Ascending aorta (tissue), 2 donors: ENCODE measurements at regions not wholly inside any gene's neighbourhood (a gene's known extent, or its start where the extent isn't known, plus 50 kb on each side); places are given as distances from the start of the nearest gene placed in this dataset.

Experiments
- DNase-seq, 2 donors: peaks; one replicate each; pipeline ENCODE4 v3.0.0-alpha.2; 2019; ENCODE audit warnings: low spot score in 2 of 2
- H3K27ac ChIP-seq, 2 donors: fragments of 200-600 bp; sonication (generic); one replicate each; pipeline ENCODE4 v1.5.1; 2016 to 2017; ENCODE audit warnings: mild to moderate bottlenecking in 1 of 2
- H3K27me3 ChIP-seq: fragments of 200-600 bp; sonication (generic); one replicate; pipeline ENCODE4 v1.5.1; 2017
- H3K36me3 ChIP-seq, 2 donors: fragments of 200-600 bp; sonication (generic); one replicate each; pipeline ENCODE4 v1.5.1; 2016
- H3K4me1 ChIP-seq, 2 donors: fragments of 200-600 bp; sonication (generic); one replicate each; pipeline ENCODE4 v1.5.1; 2016 to 2017; ENCODE audit warnings: mild to moderate bottlenecking in 1 of 2
- H3K4me3 ChIP-seq, 2 donors: fragments of 200-600 bp; sonication (generic); one replicate each; pipeline ENCODE4 v1.5.1; 2016 to 2017; ENCODE audit warnings: mild to moderate bottlenecking in 1 of 2
- H3K9me3 ChIP-seq, 2 donors: fragments of 200-600 bp; sonication (generic); one replicate each; pipeline ENCODE4 v1.5.1; 2016
- intact Hi-C: fragments of 100-400 bp; cut with DNase I; formaldehyde crosslinking; loops from one replicate; pipeline ENCODE4 v1.15.1; 2023
- TF ChIP-seq, protein P1 (sequence below), 3 experiments: fragments of 200-600 bp in 2 of 3; fragments of 450-650 bp in 1 of 3; sonication (generic) in 2 of 3; IDR thresholded peaks; one replicate each; pipeline ENCODE4 v1.5.1; 2016 to 2019; ENCODE audit warnings: antibody characterized with exemption in 3 of 3, mild to moderate bottlenecking in 1 of 3, moderate library complexity in 1 of 3

DNA sequence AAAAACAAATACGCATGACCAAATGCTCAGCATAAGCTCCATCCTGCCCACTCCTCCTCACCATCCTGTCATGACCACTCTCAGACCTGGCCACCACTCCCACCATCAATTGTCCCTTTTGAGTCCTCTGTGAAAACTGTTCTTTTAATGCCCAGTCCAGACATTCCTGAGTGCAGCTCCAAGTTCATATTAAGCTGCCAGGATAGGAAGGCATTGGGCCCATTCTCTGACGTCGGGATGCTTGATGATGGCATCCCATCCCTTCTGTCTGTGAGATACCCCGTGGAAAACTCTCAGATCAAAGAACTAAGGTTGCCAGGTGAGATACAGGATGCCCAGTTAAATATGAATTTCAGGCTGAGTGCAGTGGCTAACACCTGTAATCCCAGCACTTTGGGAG, 89.9 kb upstream of the KIF5B start:
- Histone ChIP-seq H3K9me3 (no peaks in the 10 kb centered on the region), H3K27me3 (no peaks in the 10 kb centered on the region), H3K27ac (no peak overlapping the region), H3K36me3 (no peaks in the 10 kb centered on the region), H3K4me3 (no peak overlapping the region), H3K4me1 (peaks cover 0 to 18% of the 10 kb centered on the region in 2 donors)
- intact Hi-C loops = loop anchor here (5.0 kb wide), 1 partner anchor 219 kb away; the partner anchor contains the start of gene ARHGAP12
- DNase-seq = no peak
- TF ChIP-seq, protein P1, sequence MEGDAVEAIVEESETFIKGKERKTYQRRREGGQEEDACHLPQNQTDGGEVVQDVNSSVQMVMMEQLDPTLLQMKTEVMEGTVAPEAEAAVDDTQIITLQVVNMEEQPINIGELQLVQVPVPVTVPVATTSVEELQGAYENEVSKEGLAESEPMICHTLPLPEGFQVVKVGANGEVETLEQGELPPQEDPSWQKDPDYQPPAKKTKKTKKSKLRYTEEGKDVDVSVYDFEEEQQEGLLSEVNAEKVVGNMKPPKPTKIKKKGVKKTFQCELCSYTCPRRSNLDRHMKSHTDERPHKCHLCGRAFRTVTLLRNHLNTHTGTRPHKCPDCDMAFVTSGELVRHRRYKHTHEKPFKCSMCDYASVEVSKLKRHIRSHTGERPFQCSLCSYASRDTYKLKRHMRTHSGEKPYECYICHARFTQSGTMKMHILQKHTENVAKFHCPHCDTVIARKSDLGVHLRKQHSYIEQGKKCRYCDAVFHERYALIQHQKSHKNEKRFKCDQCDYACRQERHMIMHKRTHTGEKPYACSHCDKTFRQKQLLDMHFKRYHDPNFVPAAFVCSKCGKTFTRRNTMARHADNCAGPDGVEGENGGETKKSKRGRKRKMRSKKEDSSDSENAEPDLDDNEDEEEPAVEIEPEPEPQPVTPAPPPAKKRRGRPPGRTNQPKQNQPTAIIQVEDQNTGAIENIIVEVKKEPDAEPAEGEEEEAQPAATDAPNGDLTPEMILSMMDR (IDR thresholded peaks at IDR 0.05) = no peak

- Histone ChIP-seq H3K4me1 (peaks cover 0 to 11% of the 10 kb centered on the region in 2 donors), H3K27ac (no peak overlapping the region), H3K9me3 (no peaks in the 10 kb centered on the region), H3K27me3 (no peaks in the 10 kb centered on the region), H3K4me3 (no peak overlapping the region), H3K36me3 (no peaks in the 10 kb centered on the region)
- TF ChIP-seq, protein P1 (IDR thresholded peaks at IDR 0.05) = no peak
- intact Hi-C loops = loop anchor here (5.0 kb wide), 1 partner anchor 218 kb away; the partner anchor contains the start of gene ARHGAP12
- no peak for DNase-seq
Measured at GRCh38 chr10:32144817-32145688, 88.8 kb upstream of the KIF5B start.

- Histone ChIP-seq H3K9me3 (no peaks in the 10 kb centered on the region), H3K4me1 (peaks cover 5 to 10% of the 10 kb centered on the region in 2 donors), H3K4me3 (no peak overlapping the region), H3K27me3 (no peaks in the 10 kb centered on the region), H3K27ac (no peak overlapping the region), H3K36me3 (no peaks in the 10 kb centered on the region)
- intact Hi-C loops = no loop called here
- TF ChIP-seq, protein P1 (IDR thresholded peaks at IDR 0.05) = no peak
- DNase-seq = no peak
Measured at GRCh38 chr10:32143302-32143847, 87.2 kb upstream of the KIF5B start.

GRCh38 chr10:32142646-32143045, 86.4 kb upstream of the KIF5B start:
- no peak overlapping the region for H3K4me3 ChIP-seq
- H3K4me1 ChIP-seq = peaks cover 5 to 10% of the 10 kb centered on the region in 2 donors
- no peaks in the 10 kb centered on the region for H3K36me3 ChIP-seq
- TF ChIP-seq, protein P1 (IDR thresholded peaks at IDR 0.05) = no peak
- intact Hi-C loops = no loop called here
- no peak overlapping the region for H3K27ac ChIP-seq
- no peaks in the 10 kb centered on the region for H3K9me3 ChIP-seq
- H3K27me3 ChIP-seq = no peaks in the 10 kb centered on the region
- DNase-seq = no peak

GRCh38 chr10:32141018-32141807, 85.0 kb upstream of the KIF5B start:
- H3K27me3 ChIP-seq = no peaks in the 10 kb centered on the region
- H3K36me3 ChIP-seq = no peaks in the 10 kb centered on the region
- TF ChIP-seq, protein P1 (IDR thresholded peaks at IDR 0.05) = no peak
- H3K27ac ChIP-seq = peak overlapping the region in 1 of 2 donors; percentile 79
- DNase-seq = no peak
- H3K4me3 ChIP-seq = no peak overlapping the region
- intact Hi-C loops = no loop called here
- peaks cover 5 to 10% of the 10 kb centered on the region in 2 donors for H3K4me1 ChIP-seq
- no peaks in the 10 kb centered on the region for H3K9me3 ChIP-seq
